IMR-90 (cell line): ENCODE measurements at regions not wholly inside any gene's neighbourhood (a gene's known extent, or its start where the extent isn't known, plus 50 kb on each side); places are given as distances from the start of the nearest gene placed in this dataset.
"Not testable (repeated sequence)": the region's sequence is repeated elsewhere in the genome, so short reads cannot be mapped to it uniquely, and the experiment has no call there.

ENCODE experiments used
- ATAC-seq: fragments of 200-7000 bp; cut with Tn5 transposase; 2 replicates; pipeline ENCODE4 v1.9.1; 2020; ENCODE audit warnings: low read depth, mild to moderate bottlenecking, moderate library complexity
- BruUV-seq: library from RNA; stranded (reverse); fragments of 400-500 nt; replicated peaks from 2 replicates; lab custom pipeline; 2021; lab: Mats Ljungman, UMichigan
- CTCF ChIA-PET: fragments of 300-600 bp; formaldehyde crosslinking; extraction: SDS; loops from one replicate; lab custom pipeline; 2021; ENCODE audit warnings: antibody characterized with exemption; lab: Yijun Ruan, JAX
- POLR2A ChIA-PET: fragments of 300-600 bp; sonication (Branson Sonifier 250); formaldehyde crosslinking; loops from one replicate; lab custom pipeline; 2022; ENCODE audit warnings: antibody characterized with exemption; ENCODE audit not compliant: unreplicated experiment; lab: Charles Lee
- DNase-seq: peaks from one replicate; pipeline ENCODE4 v3.0.0; 2013
- H2AFZ ChIP-seq: replicated peaks from 2 replicates; pipeline ENCODE3; 2013; ENCODE audit warnings: low read length, mild to moderate bottlenecking; ENCODE audit not compliant: poor library complexity
- H2AK5ac ChIP-seq: 2 replicates; pipeline ENCODE4 v1.6.1; 2013; ENCODE audit warnings: low read depth, low read length, inconsistent platforms
- H2AK9ac ChIP-seq: replicated peaks from 2 replicates; pipeline ENCODE3; 2013; ENCODE audit warnings: mild to moderate bottlenecking, low read depth, low read length, moderate library complexity; ENCODE audit not compliant: poor library complexity
- H2BK120ac ChIP-seq: 2 replicates; pipeline ENCODE4 v1.6.1; 2013; ENCODE audit warnings: low read depth, low read length, inconsistent platforms
- H2BK15ac ChIP-seq: 3 replicates; pipeline ENCODE4 v1.6.1; 2013; ENCODE audit warnings: low read depth, low read length, inconsistent platforms
- H2BK20ac ChIP-seq: 2 replicates; pipeline ENCODE4 v1.6.1; 2013; ENCODE audit warnings: low read depth, mild to moderate bottlenecking, inconsistent platforms, low read length, moderate library complexity
- H2BK5ac ChIP-seq: 2 replicates; pipeline ENCODE4 v1.6.1; 2013; ENCODE audit warnings: mild to moderate bottlenecking, low read depth, low read length, inconsistent platforms; ENCODE audit not compliant: poor library complexity, severe bottlenecking
- H3K14ac ChIP-seq: replicated peaks from 2 replicates; pipeline ENCODE4 v1.6.1; 2013; ENCODE audit warnings: low read depth, low read length, inconsistent platforms
- H3K18ac ChIP-seq: 2 replicates; pipeline ENCODE4 v1.6.1; 2013; ENCODE audit warnings: low read depth, low read length, control low read depth
- H3K23ac ChIP-seq: 2 replicates; pipeline ENCODE4 v1.6.1; 2013; ENCODE audit warnings: low read depth, low read length, inconsistent platforms
- H3K27ac ChIP-seq: 2 replicates; pipeline ENCODE4 v1.5.1; 2013; ENCODE audit warnings: mild to moderate bottlenecking, control low read depth, low read length; ENCODE audit not compliant: insufficient read depth
- H3K27me3 ChIP-seq: 2 replicates; pipeline ENCODE4 v1.6.1; 2013; ENCODE audit warnings: low read length; ENCODE audit not compliant: control insufficient read depth, insufficient read depth
- H3K36me3 ChIP-seq: 2 replicates; pipeline ENCODE4 v1.6.1; 2013; ENCODE audit warnings: low read length, mixed read lengths; ENCODE audit not compliant: control insufficient read depth, insufficient read depth
- H3K4ac ChIP-seq: 2 replicates; pipeline ENCODE4 v1.6.1; 2013; ENCODE audit warnings: low read depth, low read length, inconsistent platforms
- H3K4me1 ChIP-seq: 2 replicates; pipeline ENCODE4 v1.6.1; 2013; ENCODE audit warnings: low read length, mixed read lengths; ENCODE audit not compliant: control insufficient read depth, insufficient read depth
- H3K4me2 ChIP-seq: 2 replicates; pipeline ENCODE4 v1.6.1; 2013; ENCODE audit warnings: low read depth, mild to moderate bottlenecking, control low read depth, low read length, moderate library complexity
- H3K4me3 ChIP-seq: 2 replicates; pipeline ENCODE4 v1.5.1; 2013; ENCODE audit warnings: low read depth, mild to moderate bottlenecking, control low read depth, low read length, moderate library complexity; ENCODE audit not compliant: insufficient read depth
- H3K56ac ChIP-seq: 2 replicates; pipeline ENCODE4 v1.6.1; 2013; ENCODE audit warnings: low read length, inconsistent platforms; ENCODE audit not compliant: insufficient read depth; ENCODE audit errors: extremely low read depth
- H3K79me1 ChIP-seq, 2 experiments: 2 replicates each; pipeline ENCODE4 v1.6.1; 2013; ENCODE audit warnings: low read length in 2 of 2, inconsistent platforms in 1 of 2, low read depth in 1 of 2
- H3K9ac ChIP-seq: 2 replicates; pipeline ENCODE4 v1.6.1; 2013; ENCODE audit warnings: low read depth, low read length, control low read depth
- H3K9me1 ChIP-seq: 2 replicates; pipeline ENCODE4 v1.6.1; 2013; ENCODE audit warnings: low read length, inconsistent platforms; ENCODE audit not compliant: insufficient read depth
- H3K9me3 ChIP-seq: 2 replicates; pipeline ENCODE4 v1.6.1; 2013; ENCODE audit warnings: low read length; ENCODE audit not compliant: control insufficient read depth, insufficient read depth
- H4K20me1 ChIP-seq: 2 replicates; pipeline ENCODE4 v1.6.1; 2013; ENCODE audit warnings: low read length, inconsistent platforms; ENCODE audit not compliant: insufficient read depth
- H4K5ac ChIP-seq: 2 replicates; pipeline ENCODE4 v1.6.1; 2013; ENCODE audit warnings: mild to moderate bottlenecking, low read depth, low read length, control low read depth
- H4K8ac ChIP-seq, 2 experiments: 2 replicates each; pipeline ENCODE4 v1.6.1; 2013; ENCODE audit warnings: low read depth in 2 of 2, low read length in 2 of 2, control low read depth in 1 of 2, inconsistent platforms in 1 of 2
- H4K91ac ChIP-seq: 2 replicates; pipeline ENCODE4 v1.6.1; 2013; ENCODE audit warnings: low read depth, low read length, inconsistent platforms; ENCODE audit not compliant: insufficient read depth
- WGBS, 2 experiments: methylation state at CpG; one replicate each; pipeline versions ENCODE4 v1.1.5 to v1.1.7; 2013; ENCODE audit warnings: missing lambda C conversion rate in 2 of 2; ENCODE audit not compliant: insufficient read length in 1 of 2; ENCODE audit errors: extremely low coverage in 2 of 2; 5-methylcytosine and 5-hydroxymethylcytosine counted together
- dilution Hi-C: fragments of 300-500 bp; cut with HindIII; formaldehyde crosslinking; loops from one replicate; pipeline ENCODE4 v1.14.3; 2018; ENCODE audit warnings: low sequenced_read_pairs; ENCODE audit not compliant: unreplicated experiment
- in situ Hi-C: fragments of 300-500 bp; cut with MboI; formaldehyde crosslinking; loops from 3 replicates; pipeline ENCODE4 v1.14.3; 2019; ENCODE audit warnings: low sequenced_read_pairs, inconsistent platforms, mixed read lengths
- intact Hi-C: fragments of 100-400 bp; cut with micrococcal nuclease; formaldehyde crosslinking; loops from 2 replicates; pipeline ENCODE4 v1.10.0; 2022

- H3K14ac ChIP-seq, H3K18ac ChIP-seq, H3K9me3 ChIP-seq, H2AK9ac ChIP-seq, H3K9me1 ChIP-seq, CTCF ChIA-PET, H3K9ac ChIP-seq, ATAC-seq, POLR2A ChIA-PET, in situ Hi-C loops, H2AFZ ChIP-seq, H2BK5ac ChIP-seq, H3K4me1 ChIP-seq, H2BK120ac ChIP-seq, intact Hi-C loops, H3K4me2 ChIP-seq, H4K20me1 ChIP-seq, H3K56ac ChIP-seq, DNase-seq, H4K5ac ChIP-seq, H2BK20ac ChIP-seq, H4K8ac ChIP-seq, dilution Hi-C loops, H2AK5ac ChIP-seq, H3K27me3 ChIP-seq, H4K91ac ChIP-seq, H2BK15ac ChIP-seq, H3K79me1 ChIP-seq, H3K23ac ChIP-seq, H3K4me3 ChIP-seq, H3K27ac ChIP-seq, H3K36me3 ChIP-seq, BruUV-seq, H3K4ac ChIP-seq: not testable (repeated sequence)
- no CpG with 5 or more reads among the region's 2 CpGs for whole genome bisulfite sequencing, 2 experiments
Observed at GRCh38 chr1:234797216-234797615, 187.2 kb upstream of the IRF2BP2 start.

DNA sequence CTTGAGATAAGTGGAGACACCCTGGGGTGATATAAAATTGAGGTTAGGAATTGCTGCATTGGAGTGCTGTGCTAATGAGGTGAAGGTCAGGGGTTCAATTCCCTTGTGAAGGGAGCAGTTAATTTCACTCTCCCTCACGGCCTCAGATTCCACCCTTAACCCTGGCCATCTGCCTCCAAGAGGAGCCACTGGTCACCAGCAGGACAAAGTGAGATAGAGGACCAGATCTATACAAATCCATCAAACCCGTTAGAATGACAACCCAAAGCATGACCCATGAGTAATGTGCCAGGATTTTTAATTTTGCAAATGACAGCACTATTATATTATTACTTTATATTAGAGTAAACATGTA lies 186.4 kb upstream of the IRF2BP2 start:
- H4K91ac ChIP-seq, H3K79me1 ChIP-seq, BruUV-seq, H3K56ac ChIP-seq, H2BK15ac ChIP-seq, H3K36me3 ChIP-seq, H2AK9ac ChIP-seq, H2BK120ac ChIP-seq, H3K27ac ChIP-seq, H3K9ac ChIP-seq, intact Hi-C loops, H3K18ac ChIP-seq, H4K8ac ChIP-seq, H2AK5ac ChIP-seq, H3K27me3 ChIP-seq, H3K4ac ChIP-seq, in situ Hi-C loops, H4K20me1 ChIP-seq, dilution Hi-C loops, H2AFZ ChIP-seq, H3K23ac ChIP-seq, H3K4me1 ChIP-seq, H3K4me3 ChIP-seq, POLR2A ChIA-PET, H2BK5ac ChIP-seq, H3K14ac ChIP-seq, H4K5ac ChIP-seq, H2BK20ac ChIP-seq, H3K4me2 ChIP-seq, CTCF ChIA-PET, H3K9me3 ChIP-seq, DNase-seq, ATAC-seq, H3K9me1 ChIP-seq: not testable (repeated sequence)
- WGBS, 2 experiments = no CpG with 5 or more reads among the region's 2 CpGs
